WTC11 (cell line): ENCODE measurements at regions not wholly inside any gene's neighbourhood (a gene's known extent, or its start where the extent isn't known, plus 50 kb on each side); places are given as distances from the start of the nearest gene placed in this dataset.

ENCODE experiments used
- ATAC-seq: fragments of 200-7000 bp; cut with Tn5 transposase; 2 replicates; pipeline ENCODE4 v1.10.0; 2021; ENCODE audit warnings: mild to moderate bottlenecking, moderate library complexity
- CTCF ChIA-PET: fragments of 300-600 bp; sonication (Branson Sonifier 250); formaldehyde crosslinking; loops from one replicate; lab custom pipeline; 2021; ENCODE audit warnings: antibody characterized with exemption; lab: Charles Lee
- POLR2A ChIA-PET: fragments of 350-600 bp; sonication (Branson Sonifier 250); formaldehyde crosslinking; loops from one replicate; lab custom pipeline; 2021; ENCODE audit warnings: antibody characterized with exemption; lab: Charles Lee
- DNase-seq: peaks from one replicate; pipeline ENCODE4 v3.0.0; 2021; ENCODE audit warnings: low spot score
- H3K27ac Mint-ChIP-seq: 2 replicates; pipeline ENCODE4 v1.8.0; 2021; ENCODE audit warnings: mixed read lengths
- H3K27me3 Mint-ChIP-seq: 2 replicates; pipeline ENCODE4 v1.8.0; 2021; ENCODE audit warnings: low read depth, mild to moderate bottlenecking, moderate library complexity, mixed read lengths
- H3K36me3 Mint-ChIP-seq: 2 replicates; pipeline ENCODE4 v1.8.0; 2021; ENCODE audit warnings: mixed read lengths
- H3K4me1 Mint-ChIP-seq: 2 replicates; pipeline ENCODE4 v1.8.0; 2022; ENCODE audit warnings: mixed read lengths
- H3K4me3 Mint-ChIP-seq: 2 replicates; pipeline ENCODE4 v1.8.0; 2021; ENCODE audit warnings: mild to moderate bottlenecking, moderate library complexity, mixed read lengths
- H3K9me3 Mint-ChIP-seq: 2 replicates; pipeline ENCODE4 v1.8.0; 2021; ENCODE audit warnings: mixed read lengths
- CREB1 ChIP-seq: sonication (generic); formaldehyde crosslinking; IDR thresholded peaks from 2 replicates; pipeline ENCODE4 v1.8.0; 2023; ENCODE audit warnings: mild to moderate bottlenecking, missing genetic modification reagents
- CREM ChIP-seq: sonication (generic); formaldehyde crosslinking; IDR thresholded peaks from 2 replicates; pipeline ENCODE4 v1.8.1; 2022; ENCODE audit warnings: mild to moderate bottlenecking, missing genetic modification reagents, moderate library complexity
- ETV6 ChIP-seq: sonication (generic); formaldehyde crosslinking; IDR thresholded peaks from 2 replicates; pipeline ENCODE4 v1.8.1; 2022; ENCODE audit warnings: mild to moderate bottlenecking, missing genetic modification reagents
- FOXP1 ChIP-seq: sonication (generic); formaldehyde crosslinking; IDR thresholded peaks from 2 replicates; pipeline ENCODE4 v1.8.0; 2022; ENCODE audit warnings: missing genetic modification reagents, mild to moderate bottlenecking, moderate library complexity, borderline replicate concordance
- HMGA2 ChIP-seq: fragments of 250-450 bp; sonication (Bioruptor Pico); IDR thresholded peaks from 2 replicates; pipeline ENCODE4 v1.4.0; 2021; ENCODE audit warnings: mild to moderate bottlenecking, moderate library complexity
- IRF2 ChIP-seq: sonication (generic); formaldehyde crosslinking; IDR thresholded peaks from 2 replicates; pipeline ENCODE4 v1.8.0; 2022; ENCODE audit warnings: low read depth, missing genetic modification reagents, borderline replicate concordance
- JUN ChIP-seq: sonication (generic); formaldehyde crosslinking; IDR thresholded peaks from 2 replicates; pipeline ENCODE4 v1.8.0; 2023; ENCODE audit warnings: mild to moderate bottlenecking, missing genetic modification reagents
- NR1H2 ChIP-seq: sonication (generic); formaldehyde crosslinking; IDR thresholded peaks from 2 replicates; pipeline ENCODE4 v1.9.0; 2021; ENCODE audit warnings: mild to moderate bottlenecking, moderate library complexity, missing genetic modification reagents
- NR2C2 ChIP-seq: sonication (generic); formaldehyde crosslinking; IDR thresholded peaks from 2 replicates; pipeline ENCODE4 v1.8.0; 2022; ENCODE audit warnings: mild to moderate bottlenecking, missing genetic modification reagents
- OVOL2 ChIP-seq: fragments of 250-450 bp; sonication (Bioruptor Pico); IDR thresholded peaks from 2 replicates; pipeline ENCODE4 v1.9.0; 2021; ENCODE audit warnings: mild to moderate bottlenecking, borderline replicate concordance
- PRRX2 ChIP-seq: fragments of 250-450 bp; sonication (Bioruptor Pico); IDR thresholded peaks from 2 replicates; pipeline ENCODE4 v1.8.0; 2021; ENCODE audit warnings: mild to moderate bottlenecking
- SMAD4 ChIP-seq: sonication (generic); formaldehyde crosslinking; IDR thresholded peaks from 2 replicates; pipeline ENCODE4 v1.8.0; 2022; ENCODE audit warnings: mild to moderate bottlenecking, missing genetic modification reagents
- TEAD4 ChIP-seq: sonication (generic); formaldehyde crosslinking; IDR thresholded peaks from 2 replicates; pipeline ENCODE4 v1.8.0; 2022; ENCODE audit warnings: mild to moderate bottlenecking, missing genetic modification reagents
- ZNF121 ChIP-seq: sonication (generic); formaldehyde crosslinking; IDR thresholded peaks from 2 replicates; pipeline ENCODE4 v1.8.0; 2023; ENCODE audit warnings: missing genetic modification reagents
- ZNF138 ChIP-seq: sonication (generic); formaldehyde crosslinking; conservative IDR thresholded peaks from 2 replicates; pipeline ENCODE4 v1.8.1; 2022; ENCODE audit warnings: mild to moderate bottlenecking, moderate library complexity, missing genetic modification reagents
- ZNF232 ChIP-seq: sonication (generic); formaldehyde crosslinking; IDR thresholded peaks from 2 replicates; pipeline ENCODE4 v1.8.0; 2022; ENCODE audit warnings: mild to moderate bottlenecking, missing genetic modification reagents
- ZNF317 ChIP-seq: sonication (generic); formaldehyde crosslinking; IDR thresholded peaks from 2 replicates; pipeline ENCODE4 v1.8.1; 2023; ENCODE audit warnings: low read depth, mild to moderate bottlenecking, moderate library complexity, missing genetic modification reagents, borderline replicate concordance
- ZNF416 ChIP-seq: fragments of 250-450 bp; sonication (Bioruptor Pico); IDR thresholded peaks from 2 replicates; pipeline ENCODE4 v1.9.0; 2021; ENCODE audit warnings: mild to moderate bottlenecking, inconsistent platforms
- ZNF671 ChIP-seq: fragments of 250-450 bp; sonication (Bioruptor Pico); IDR thresholded peaks from 2 replicates; pipeline ENCODE4 v1.8.0; 2021; ENCODE audit warnings: mild to moderate bottlenecking
- TF ChIP-seq, protein P1 (sequence below): sonication (generic); formaldehyde crosslinking; IDR thresholded peaks from 2 replicates; pipeline ENCODE4 v1.8.1; 2022; ENCODE audit warnings: low read depth, missing genetic modification reagents, borderline replicate concordance
- TF ChIP-seq, protein P2 (sequence below): fragments of 250-450 bp; sonication (Bioruptor Pico); IDR thresholded peaks from 2 replicates; pipeline ENCODE4 v1.8.0; 2021; ENCODE audit warnings: mild to moderate bottlenecking
- TF ChIP-seq, protein P3 (sequence below): fragments of 200-600 bp; IDR thresholded peaks from 2 replicates; pipeline ENCODE4 v1.8.0; 2022; ENCODE audit warnings: antibody characterized with exemption
- TF ChIP-seq, protein P4 (sequence below): sonication (generic); formaldehyde crosslinking; IDR thresholded peaks from 2 replicates; pipeline ENCODE4 v1.8.1; 2023; ENCODE audit warnings: mild to moderate bottlenecking, moderate library complexity, missing genetic modification reagents
- TF ChIP-seq, protein P5 (sequence below): sonication (generic); formaldehyde crosslinking; IDR thresholded peaks from 2 replicates; pipeline ENCODE4 v1.8.1; 2022; ENCODE audit warnings: mild to moderate bottlenecking, moderate library complexity, missing genetic modification reagents
- TF ChIP-seq, protein P6 (sequence below): sonication (generic); formaldehyde crosslinking; IDR thresholded peaks from 2 replicates; pipeline ENCODE4 v1.8.1; 2022; ENCODE audit warnings: mild to moderate bottlenecking, missing genetic modification reagents, moderate library complexity, borderline replicate concordance
- TF ChIP-seq, protein P7 (sequence below): fragments of 250-450 bp; sonication (Bioruptor Pico); IDR thresholded peaks from 2 replicates; pipeline ENCODE4 v1.9.0; 2021; ENCODE audit warnings: mild to moderate bottlenecking

DNA sequence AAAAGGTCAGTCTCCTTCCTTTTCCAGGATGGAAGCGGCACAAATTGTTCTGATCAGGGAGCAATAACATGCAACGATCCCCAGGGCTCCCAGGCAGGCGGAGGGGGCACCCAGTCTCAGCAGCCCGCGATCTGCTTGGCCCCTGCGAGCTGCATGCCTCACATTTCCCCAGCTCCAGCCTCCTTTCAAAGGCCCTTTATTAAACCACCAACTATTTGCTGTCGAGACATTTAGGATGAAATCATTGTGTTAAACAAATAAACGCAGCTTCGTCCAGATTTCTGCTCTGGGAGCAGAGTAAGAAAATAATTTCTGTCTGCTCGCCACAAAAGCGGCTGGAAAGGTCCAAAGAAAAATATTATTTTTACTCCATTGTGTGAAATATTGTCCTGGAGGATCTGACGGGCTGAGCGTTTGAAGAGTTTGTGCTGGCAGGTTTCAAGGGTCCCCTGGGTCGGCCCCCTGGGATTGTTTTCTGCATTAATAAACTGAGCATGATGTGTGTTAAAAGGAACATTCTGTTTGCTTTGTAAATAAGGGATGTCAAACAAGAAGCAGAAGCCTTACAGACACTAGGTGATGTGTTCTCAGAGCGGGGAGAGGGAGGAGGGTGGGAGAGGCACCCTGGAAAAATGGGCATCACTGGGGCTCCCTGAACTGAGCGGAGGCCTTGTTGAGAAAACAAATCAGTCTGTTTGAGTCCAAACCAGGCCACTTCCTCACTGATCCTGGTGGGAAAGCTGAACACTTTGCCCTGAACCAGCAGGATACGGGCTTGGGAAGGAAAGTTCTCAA, 110.1 kb downstream of the FOXD1 start:
- ChIA-PET CTCF (interaction anchor here (0.6 to 0.8 kb wide), 3 partner anchors 26 to 341 kb away, joined by 3 to 4 read pairs (median 3); no protein-coding TSS in a partner anchor), POLR2A (no interaction called here)
- Mint-ChIP-seq H3K27ac (no peak overlapping the region), H3K27me3 (peaks cover 6% of the 10 kb centered on the region), H3K4me3 (no peak overlapping the region), H3K4me1 (peaks cover 13% of the 10 kb centered on the region), H3K36me3 (no peaks in the 10 kb centered on the region), H3K9me3 (peaks cover 3% of the 10 kb centered on the region; the same call in 1 of the 2 replicates)
- ATAC-seq (peak; percentile 32; the same call in 1 of the 2 replicates), DNase-seq (no peak)
- TF ChIP-seq, protein P1, sequence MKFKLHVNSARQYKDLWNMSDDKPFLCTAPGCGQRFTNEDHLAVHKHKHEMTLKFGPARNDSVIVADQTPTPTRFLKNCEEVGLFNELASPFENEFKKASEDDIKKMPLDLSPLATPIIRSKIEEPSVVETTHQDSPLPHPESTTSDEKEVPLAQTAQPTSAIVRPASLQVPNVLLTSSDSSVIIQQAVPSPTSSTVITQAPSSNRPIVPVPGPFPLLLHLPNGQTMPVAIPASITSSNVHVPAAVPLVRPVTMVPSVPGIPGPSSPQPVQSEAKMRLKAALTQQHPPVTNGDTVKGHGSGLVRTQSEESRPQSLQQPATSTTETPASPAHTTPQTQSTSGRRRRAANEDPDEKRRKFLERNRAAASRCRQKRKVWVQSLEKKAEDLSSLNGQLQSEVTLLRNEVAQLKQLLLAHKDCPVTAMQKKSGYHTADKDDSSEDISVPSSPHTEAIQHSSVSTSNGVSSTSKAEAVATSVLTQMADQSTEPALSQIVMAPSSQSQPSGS: no peak
- TF ChIP-seq NR2C2 (CRISPR knock-in tag): no peak
- TF ChIP-seq ZNF121 (CRISPR knock-in tag): no peak
- TF ChIP-seq SMAD4 (CRISPR knock-in tag): no peak
- no peak for TF ChIP-seq TEAD4
- TF ChIP-seq, protein P2, sequence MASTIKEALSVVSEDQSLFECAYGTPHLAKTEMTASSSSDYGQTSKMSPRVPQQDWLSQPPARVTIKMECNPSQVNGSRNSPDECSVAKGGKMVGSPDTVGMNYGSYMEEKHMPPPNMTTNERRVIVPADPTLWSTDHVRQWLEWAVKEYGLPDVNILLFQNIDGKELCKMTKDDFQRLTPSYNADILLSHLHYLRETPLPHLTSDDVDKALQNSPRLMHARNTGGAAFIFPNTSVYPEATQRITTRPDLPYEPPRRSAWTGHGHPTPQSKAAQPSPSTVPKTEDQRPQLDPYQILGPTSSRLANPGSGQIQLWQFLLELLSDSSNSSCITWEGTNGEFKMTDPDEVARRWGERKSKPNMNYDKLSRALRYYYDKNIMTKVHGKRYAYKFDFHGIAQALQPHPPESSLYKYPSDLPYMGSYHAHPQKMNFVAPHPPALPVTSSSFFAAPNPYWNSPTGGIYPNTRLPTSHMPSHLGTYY (CRISPR knock-in tag): no peak
- no peak for TF ChIP-seq ZNF317 (CRISPR knock-in tag)
- TF ChIP-seq, protein P3, sequence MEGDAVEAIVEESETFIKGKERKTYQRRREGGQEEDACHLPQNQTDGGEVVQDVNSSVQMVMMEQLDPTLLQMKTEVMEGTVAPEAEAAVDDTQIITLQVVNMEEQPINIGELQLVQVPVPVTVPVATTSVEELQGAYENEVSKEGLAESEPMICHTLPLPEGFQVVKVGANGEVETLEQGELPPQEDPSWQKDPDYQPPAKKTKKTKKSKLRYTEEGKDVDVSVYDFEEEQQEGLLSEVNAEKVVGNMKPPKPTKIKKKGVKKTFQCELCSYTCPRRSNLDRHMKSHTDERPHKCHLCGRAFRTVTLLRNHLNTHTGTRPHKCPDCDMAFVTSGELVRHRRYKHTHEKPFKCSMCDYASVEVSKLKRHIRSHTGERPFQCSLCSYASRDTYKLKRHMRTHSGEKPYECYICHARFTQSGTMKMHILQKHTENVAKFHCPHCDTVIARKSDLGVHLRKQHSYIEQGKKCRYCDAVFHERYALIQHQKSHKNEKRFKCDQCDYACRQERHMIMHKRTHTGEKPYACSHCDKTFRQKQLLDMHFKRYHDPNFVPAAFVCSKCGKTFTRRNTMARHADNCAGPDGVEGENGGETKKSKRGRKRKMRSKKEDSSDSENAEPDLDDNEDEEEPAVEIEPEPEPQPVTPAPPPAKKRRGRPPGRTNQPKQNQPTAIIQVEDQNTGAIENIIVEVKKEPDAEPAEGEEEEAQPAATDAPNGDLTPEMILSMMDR: no peak
- TF ChIP-seq, protein P4, sequence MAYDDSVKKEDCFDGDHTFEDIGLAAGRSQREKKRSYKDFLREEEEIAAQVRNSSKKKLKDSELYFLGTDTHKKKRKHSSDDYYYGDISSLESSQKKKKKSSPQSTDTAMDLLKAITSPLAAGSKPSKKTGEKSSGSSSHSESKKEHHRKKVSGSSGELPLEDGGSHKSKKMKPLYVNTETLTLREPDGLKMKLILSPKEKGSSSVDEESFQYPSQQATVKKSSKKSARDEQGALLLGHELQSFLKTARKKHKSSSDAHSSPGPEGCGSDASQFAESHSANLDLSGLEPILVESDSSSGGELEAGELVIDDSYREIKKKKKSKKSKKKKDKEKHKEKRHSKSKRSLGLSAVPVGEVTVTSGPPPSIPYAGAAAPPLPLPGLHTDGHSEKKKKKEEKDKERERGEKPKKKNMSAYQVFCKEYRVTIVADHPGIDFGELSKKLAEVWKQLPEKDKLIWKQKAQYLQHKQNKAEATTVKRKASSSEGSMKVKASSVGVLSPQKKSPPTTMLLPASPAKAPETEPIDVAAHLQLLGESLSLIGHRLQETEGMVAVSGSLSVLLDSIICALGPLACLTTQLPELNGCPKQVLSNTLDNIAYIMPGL (CRISPR knock-in tag): no peak
- TF ChIP-seq, protein P5, sequence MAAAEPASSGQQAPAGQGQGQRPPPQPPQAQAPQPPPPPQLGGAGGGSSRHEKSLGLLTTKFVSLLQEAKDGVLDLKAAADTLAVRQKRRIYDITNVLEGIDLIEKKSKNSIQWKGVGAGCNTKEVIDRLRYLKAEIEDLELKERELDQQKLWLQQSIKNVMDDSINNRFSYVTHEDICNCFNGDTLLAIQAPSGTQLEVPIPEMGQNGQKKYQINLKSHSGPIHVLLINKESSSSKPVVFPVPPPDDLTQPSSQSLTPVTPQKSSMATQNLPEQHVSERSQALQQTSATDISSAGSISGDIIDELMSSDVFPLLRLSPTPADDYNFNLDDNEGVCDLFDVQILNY: no peak
- TF ChIP-seq CREM (CRISPR knock-in tag): no peak
- TF ChIP-seq ETV6 (CRISPR knock-in tag): no peak
- TF ChIP-seq ZNF138 (CRISPR knock-in tag): no peak
- TF ChIP-seq JUN (CRISPR knock-in tag): no peak
- no peak for TF ChIP-seq ZNF416 (CRISPR knock-in tag)
- no peak for TF ChIP-seq FOXP1 (CRISPR knock-in tag)

DNA sequence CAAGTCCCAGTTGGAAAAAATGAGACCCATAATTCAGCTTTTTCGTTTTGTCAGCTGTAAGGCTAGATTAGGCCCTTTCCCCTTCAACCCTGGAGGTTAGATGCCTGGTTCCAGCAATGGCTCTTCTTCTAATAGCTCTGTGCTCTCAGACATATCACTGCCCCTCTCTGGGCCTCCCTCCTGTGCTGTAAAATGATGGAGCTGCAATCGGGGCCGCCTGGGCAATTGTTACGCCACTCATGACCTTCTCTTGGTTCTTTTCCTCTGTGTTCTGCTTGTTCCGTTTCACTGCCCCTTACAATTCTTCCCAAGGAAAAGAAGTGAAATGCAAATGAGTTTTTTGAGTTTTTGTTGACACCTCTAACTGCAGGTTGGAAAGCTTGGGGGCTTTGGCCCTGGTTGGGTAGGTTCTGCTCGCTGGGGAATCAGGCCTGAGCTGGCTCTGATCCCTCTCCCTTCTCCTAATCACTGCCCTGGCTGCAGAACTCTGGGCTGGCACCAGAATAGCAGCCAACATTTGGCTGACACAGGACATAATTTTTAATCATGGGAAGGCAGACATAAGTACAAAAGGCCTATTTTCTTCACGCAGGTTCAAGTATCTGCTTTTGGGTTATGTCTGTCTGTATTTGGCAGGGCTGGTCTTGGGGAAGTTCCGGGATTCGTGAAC, 110.9 kb downstream of the FOXD1 start:
- Mint-ChIP-seq H3K4me1 (peaks cover 13% of the 10 kb centered on the region), H3K36me3 (no peaks in the 10 kb centered on the region), H3K27ac (no peak overlapping the region), H3K27me3 (peaks cover 8% of the 10 kb centered on the region), H3K9me3 (peaks cover 4% of the 10 kb centered on the region), H3K4me3 (no peak overlapping the region)
- ATAC-seq (peak; percentile 22; the same call in 1 of the 2 replicates), DNase-seq (no peak)
- TF ChIP-seq, protein P6, sequence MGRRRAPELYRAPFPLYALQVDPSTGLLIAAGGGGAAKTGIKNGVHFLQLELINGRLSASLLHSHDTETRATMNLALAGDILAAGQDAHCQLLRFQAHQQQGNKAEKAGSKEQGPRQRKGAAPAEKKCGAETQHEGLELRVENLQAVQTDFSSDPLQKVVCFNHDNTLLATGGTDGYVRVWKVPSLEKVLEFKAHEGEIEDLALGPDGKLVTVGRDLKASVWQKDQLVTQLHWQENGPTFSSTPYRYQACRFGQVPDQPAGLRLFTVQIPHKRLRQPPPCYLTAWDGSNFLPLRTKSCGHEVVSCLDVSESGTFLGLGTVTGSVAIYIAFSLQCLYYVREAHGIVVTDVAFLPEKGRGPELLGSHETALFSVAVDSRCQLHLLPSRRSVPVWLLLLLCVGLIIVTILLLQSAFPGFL (CRISPR knock-in tag): no peak
- TF ChIP-seq ZNF671 (CRISPR knock-in tag): no peak
- no peak for TF ChIP-seq OVOL2 (CRISPR knock-in tag)
- no peak for TF ChIP-seq IRF2 (CRISPR knock-in tag)
- TF ChIP-seq NR1H2 (CRISPR knock-in tag): no peak
- no peak for TF ChIP-seq HMGA2 (CRISPR knock-in tag)
- no peak for TF ChIP-seq ZNF232 (CRISPR knock-in tag)
- no peak for TF ChIP-seq PRRX2 (CRISPR knock-in tag)
- no peak for TF ChIP-seq FOXP1 (CRISPR knock-in tag)
- no peak for TF ChIP-seq CREB1 (CRISPR knock-in tag)
- TF ChIP-seq, protein P7, sequence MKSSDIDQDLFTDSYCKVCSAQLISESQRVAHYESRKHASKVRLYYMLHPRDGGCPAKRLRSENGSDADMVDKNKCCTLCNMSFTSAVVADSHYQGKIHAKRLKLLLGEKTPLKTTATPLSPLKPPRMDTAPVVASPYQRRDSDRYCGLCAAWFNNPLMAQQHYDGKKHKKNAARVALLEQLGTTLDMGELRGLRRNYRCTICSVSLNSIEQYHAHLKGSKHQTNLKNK (CRISPR knock-in tag): no peak
- ChIA-PET CTCF (interaction anchor here (0.6 to 0.8 kb wide), 4 partner anchors 25 to 340 kb away, joined by 3 to 4 read pairs (median 3); no protein-coding TSS in a partner anchor), POLR2A (no interaction called here)
